Embryonic facial prominence (tissue), 1 donor: ENCODE measurements at regions not wholly inside any gene's neighbourhood (a gene's known extent, or its start where the extent isn't known, plus 50 kb on each side); places are given as distances from the start of the nearest gene placed in this dataset.
"Not testable (repeated sequence)": the region's sequence is repeated elsewhere in the genome, so short reads cannot be mapped to it uniquely, and the experiment has no call there.

Experiments used
- DNase-seq: peaks from one replicate; pipeline ENCODE4 v3.0.0-alpha.2; 2016; ENCODE audit errors: extremely low spot score

DNA sequence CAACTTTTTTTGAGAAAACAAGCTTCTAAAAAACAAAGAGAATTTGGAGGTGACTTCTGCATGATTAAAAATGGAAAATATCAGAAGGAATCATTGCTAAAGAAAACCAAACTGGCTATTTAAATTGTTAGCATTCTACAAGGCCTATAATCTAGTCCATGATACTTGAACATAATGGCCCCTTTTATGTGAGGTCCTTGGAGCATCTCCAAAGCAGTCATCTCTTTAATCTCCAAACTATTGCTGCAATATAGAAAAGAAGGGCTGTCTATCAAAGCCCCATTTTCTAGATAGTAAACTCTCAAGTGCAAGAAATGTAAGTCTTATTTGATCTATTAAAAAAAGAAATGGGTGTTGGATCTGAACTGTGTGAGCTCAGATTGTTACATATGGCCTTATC is 615.1 kb downstream of the CENPC start:
- no peak for DNase-seq

DNA sequence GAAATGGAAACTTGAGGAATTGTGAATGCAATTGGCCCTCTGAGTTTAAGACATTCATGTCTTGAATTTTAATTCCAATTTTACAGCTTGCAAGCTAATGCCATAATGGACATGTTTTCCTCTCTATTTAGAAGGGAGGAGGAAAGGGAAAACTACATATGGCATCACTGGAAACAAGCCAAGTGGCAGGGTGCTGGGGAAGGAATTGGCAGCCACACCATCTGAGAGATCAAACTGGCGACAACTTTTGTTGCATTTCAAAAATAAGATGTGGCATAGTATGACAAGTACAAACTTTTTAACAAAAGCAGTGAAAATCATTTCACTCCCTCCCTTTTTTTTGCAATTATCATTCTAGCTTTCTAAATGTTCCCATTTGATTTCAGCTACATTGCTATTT is 615.6 kb downstream of the CENPC start:
- DNase-seq = no peak

DNA sequence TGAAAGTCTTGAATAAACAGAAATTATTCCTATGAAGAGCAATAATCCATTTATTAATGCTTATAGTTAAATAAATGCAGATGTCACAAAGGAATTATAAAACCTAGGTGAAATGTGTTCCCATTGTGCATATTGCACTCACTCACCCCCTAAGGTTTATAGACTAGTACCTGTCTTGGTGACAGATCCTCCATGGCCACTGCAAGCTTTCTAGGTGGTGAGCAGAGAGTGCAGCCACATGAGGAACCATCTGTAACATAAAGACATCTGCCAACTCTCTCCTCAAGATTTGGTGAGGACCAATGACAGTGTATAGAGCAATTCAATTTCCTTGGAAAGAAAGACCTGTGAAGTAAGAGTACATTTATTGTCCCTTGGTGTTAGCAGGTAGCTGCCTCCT is 616.4 kb downstream of the CENPC start:
- DNase-seq = not testable (repeated sequence)

- DNase-seq = no peak
Measured at GRCh38 chr4:66927937-66928336, 617.4 kb downstream of the CENPC start.

GRCh38 chr4:66926687-66927086 is 618.6 kb downstream of the CENPC start:
- DNase-seq = no peak

DNA sequence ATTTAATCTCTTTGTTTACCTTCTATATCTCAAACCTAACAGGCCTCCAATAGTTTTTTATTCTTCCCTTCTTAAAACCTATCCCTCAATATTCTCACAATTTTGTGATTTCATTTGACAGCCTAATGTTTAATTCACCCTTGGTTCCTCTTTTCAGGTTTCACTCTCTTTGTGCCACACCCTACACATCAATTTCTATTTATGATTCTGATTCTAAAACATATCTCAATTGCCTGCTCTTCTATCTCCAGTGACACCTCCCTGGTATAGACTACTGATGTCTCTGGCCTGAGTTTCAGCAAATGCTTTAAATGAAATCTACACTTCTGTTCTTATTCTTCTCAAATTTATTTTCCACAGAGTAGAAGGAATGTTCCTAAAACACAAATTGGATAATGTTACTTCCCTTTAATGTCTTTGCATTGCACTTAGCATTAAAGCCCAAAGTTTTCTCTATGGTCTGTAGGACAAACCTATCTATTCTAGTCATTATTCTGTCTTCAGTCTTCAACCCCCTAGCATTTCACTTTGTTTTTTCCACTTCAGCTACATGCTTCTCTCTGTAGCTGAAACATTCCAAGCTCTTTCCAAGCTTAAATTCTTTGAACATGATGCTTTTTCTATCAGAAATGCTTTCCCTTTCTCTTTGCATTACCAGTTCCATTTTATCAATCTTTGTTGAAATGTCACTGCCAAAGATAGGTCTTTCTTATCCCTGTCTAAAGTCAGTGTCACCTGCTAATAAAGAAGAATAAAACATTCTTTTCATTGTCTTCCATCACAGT is 622.0 kb downstream of the CENPC start:
- DNase-seq = no peak

- DNase-seq = no peak
Measured at GRCh38 chr4:66921433-66921832, 623.9 kb downstream of the CENPC start.

DNA sequence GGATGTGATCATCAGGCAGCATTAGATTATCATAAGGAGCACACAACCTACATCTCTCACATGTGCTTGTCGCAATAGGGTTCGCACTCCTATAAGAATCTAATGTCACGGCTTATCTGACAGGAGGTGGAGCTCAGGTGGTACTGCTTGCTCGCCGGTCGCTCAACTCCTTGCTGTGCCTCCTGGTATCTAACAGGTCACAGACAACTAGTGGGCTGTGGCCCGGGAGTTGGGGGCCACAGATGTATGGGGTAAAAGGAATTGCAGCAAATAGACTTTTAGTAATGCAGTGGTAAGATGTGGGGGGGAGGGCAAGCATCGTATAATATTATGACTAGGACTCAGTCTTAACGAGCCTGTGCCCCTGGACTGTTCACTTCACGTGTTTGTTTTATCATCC is 624.8 kb downstream of the CENPC start:
- no peak for DNase-seq

DNA sequence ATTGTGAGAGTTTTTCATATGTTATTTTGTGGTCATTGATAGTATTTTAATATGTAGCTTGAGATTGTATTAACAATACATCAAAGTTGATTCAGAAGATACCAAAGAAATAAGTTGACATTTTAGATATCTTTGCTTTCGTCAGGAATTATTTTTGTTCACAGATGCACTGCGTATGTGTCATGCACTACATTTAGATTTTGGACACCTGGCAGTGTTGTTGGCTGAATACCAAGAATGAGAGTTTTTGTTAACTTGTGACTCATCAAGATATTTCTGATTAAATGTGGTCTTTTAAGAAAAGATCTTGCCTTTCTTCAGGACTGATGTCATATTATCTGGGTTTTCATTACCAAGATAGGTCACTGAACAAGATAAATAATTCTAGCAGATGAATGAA is 633.4 kb downstream of the CENPC start:
- no peak for DNase-seq

DNA sequence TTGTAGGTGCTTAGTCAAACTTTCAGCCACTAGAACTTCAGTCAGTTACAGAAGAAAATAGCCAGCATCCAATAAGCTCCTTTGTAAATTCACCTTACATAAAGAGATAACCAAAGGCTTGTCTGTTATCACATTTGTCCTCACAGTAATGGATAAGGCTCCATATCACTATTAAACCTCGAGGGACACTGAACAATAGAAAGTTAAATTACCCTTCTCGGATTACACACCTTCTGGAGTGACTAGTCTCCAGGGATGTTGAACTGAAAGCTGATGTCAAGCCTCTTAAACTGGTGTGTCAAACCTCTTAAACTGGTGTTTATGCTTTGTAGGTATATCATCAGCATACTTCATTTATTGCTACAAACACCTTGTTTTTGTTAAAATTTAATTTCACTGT is 639.0 kb downstream of the CENPC start:
- no peak for DNase-seq

DNA sequence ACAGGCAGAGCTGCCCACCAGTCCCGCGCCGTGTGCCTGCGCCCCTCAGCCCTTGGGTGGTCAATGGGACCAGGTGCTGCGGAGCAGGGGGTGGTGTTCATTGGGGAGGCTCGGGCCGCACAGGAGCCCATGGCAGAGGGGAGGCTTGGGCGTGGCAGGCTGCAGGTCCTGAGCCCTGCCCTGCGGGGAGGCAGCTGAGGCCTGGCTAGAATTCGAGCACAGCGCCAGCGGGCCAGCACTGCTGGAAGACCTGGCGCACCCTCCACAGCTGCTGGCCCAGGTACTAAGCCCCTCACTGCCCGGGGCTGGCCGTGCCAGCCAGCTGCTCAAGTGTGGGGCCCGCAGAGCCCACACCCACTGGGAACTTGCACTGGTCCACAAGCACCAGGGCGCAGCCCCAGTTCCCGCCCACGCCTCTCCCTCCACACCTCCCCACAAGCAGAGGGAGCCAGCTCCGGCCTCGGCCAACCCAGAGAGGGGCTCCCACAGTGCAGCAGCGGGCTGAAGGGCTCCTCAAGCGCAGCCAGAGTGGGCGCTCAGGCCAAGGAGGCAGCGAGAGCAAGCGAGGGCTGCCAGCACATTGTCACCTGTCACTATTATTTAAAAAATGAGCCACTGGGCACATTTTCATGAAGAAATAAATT is 645.8 kb downstream of the CENPC start:
- no peak for DNase-seq

- DNase-seq = no peak
Measured at GRCh38 chr4:66893807-66894206, 651.5 kb downstream of the CENPC start.

GRCh38 chr4:66887061-66887460 is 658.2 kb downstream of the CENPC start:
- no peak for DNase-seq

DNA sequence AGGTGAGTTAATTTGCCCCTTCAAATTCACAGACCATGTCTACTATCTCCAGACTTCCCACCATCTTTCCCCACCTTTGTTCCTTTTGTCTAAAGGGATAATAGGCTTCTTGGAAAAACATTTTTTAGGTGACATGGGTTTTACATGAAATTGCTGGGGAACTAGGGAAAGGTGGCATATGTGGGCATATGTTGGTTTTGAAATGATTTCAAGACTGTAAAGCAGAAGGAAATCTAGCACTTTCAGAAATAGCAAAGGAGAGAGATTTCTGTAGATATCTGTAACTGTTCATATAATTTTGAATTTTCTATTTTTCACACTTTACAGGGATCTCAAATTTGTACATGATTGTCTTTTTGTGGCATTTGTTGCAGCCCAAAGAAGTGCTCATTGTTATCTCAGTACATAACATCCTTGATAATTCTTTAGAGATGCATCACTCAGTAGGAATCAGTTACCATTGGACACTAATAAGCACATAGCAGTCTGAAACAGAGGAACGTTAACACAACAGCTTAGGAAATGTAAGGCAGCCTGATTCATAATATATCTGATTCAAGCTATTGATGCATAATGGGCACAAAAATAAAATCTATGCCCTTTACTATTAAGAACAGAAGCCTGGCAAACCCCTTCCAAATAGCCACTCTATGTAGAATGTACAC is 659.7 kb downstream of the CENPC start:
- no peak for DNase-seq

DNA sequence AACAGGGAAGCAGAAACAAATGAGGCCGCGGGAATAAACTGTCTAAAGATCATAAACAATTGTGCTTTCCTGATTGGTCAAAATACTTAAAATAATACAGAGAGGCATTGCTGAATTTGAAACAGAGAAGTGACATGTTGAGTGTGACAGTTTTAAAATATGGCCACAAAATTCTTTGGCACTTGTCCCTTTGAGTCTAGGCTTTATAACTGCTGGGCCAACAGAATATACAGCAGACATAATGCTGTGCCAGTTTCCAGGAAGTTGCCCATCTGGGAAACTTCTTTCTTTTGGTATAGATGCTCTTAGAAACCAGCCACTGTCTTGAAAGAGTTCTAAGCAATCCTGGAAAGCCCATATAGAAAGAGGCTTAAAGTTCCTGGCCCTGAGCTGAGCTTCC is 668.4 kb downstream of the CENPC start:
- no peak for DNase-seq

DNA sequence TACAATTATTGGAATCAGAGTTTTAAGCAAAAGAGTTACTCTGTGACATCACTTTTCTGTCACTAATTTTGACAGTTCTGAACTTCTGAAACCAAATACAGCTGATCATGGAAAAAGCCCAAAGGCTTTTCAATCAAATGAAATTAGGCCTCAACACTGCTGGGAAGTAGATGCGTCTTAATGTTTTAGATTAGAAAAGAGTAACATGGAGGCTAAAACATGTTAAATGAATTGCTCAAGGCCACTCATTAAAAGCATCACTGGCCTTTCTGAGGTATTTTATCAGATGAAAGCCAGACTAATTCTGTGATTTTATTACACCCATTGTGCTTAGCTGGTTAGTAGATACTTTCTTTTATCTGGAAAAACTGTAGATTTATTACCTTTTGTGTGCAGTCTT is 672.6 kb downstream of the CENPC start:
- DNase-seq = no peak

DNA sequence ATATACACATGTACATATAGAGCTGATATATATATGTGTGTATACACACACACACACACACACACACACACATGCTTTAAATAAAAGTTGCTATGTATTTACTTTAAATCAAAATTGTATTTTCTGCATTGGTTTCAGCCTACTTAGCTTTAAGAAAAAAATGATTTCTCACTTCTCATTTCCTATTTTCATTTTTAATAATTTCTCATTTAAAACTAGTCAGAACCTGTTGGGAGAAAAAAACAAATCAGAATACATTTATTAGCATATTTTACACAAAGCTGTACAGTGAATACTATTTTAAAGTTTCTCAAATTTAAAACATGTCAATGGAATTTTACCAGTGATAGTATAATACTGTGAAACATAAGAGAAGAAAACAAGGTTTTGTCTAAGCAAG is 681.8 kb downstream of the CENPC start:
- DNase-seq = no peak

- DNase-seq = no peak
Measured at GRCh38 chr4:66855956-66856355, 689.3 kb downstream of the CENPC start.

DNA sequence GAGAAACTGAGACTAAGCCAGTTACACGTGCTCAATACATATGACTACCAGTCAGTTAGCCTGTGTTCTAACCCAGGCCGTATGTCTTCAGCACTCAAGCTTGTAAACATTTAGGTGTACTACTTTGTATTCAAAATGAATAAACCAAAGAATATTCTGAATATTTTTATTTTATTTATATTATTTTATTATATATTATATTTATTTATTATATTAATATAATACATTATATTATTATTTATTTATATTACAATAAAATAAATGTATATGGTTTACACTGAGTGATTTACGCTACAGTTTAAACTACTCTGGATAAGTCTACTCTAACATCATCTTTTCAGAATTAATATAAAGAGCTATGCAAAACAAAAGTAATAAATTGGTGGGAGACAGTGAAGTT is 691.5 kb downstream of the CENPC start:
- DNase-seq = no peak

GRCh38 chr4:66852843-66853242 is 692.5 kb downstream of the CENPC start:
- no peak for DNase-seq

GRCh38 chr4:66849596-66849995 is 695.7 kb downstream of the CENPC start:
- DNase-seq = no peak

GRCh38 chr4:66842724-66843088 is 702.6 kb downstream of the CENPC start:
- DNase-seq = no peak

DNA sequence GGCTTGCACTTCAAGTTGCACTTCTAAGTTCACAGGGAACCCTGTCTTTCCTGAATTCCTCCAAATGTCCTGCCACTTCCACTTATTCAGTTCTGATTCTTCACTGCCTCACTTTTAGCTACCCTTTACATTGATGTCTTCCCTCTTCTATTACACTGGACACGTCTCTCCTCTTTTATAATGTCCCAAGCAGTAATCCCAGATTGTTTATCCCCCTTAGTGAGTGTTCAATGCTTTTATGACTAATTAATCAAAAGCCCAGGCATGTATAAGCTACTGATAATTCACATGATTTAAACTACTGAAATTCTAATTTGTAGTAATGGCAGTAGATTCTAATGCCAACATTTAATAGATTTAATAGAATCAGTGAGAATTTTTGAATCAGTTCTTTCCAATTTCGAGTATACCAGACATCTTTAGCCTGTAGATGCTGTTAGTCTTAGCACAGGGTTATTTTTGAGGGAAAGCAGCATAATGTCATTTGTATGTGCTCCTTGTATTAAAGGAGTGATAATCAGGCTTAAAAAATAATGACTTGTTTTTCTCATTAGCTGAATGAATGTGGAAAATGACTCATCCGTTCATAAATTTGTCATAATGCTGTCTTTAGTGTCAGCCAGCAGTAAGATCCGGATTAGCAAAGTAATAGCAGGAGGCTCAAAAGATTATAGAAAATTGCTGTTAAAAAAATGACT is 703.1 kb downstream of the CENPC start:
- no peak for DNase-seq
